Subcutaneous abdominal adipose tissue (tissue), 5 donors: ENCODE measurements at regions not wholly inside any gene's neighbourhood (a gene's known extent, or its start where the extent isn't known, plus 50 kb on each side); places are given as distances from the start of the nearest gene placed in this dataset.
"Not testable (repeated sequence)": the region's sequence is repeated elsewhere in the genome, so short reads cannot be mapped to it uniquely, and the experiment has no call there.

ENCODE experiments used
- H3K27ac ChIP-seq: one replicate; pipeline ENCODE4 v1.7.0; 2013; ENCODE audit warnings: low read depth, mild to moderate bottlenecking, inconsistent platforms, low read length, moderate library complexity
- H3K27me3 ChIP-seq, 5 donors: one replicate each; pipeline ENCODE4 v1.7.0; 2013; ENCODE audit warnings: low read length in 5 of 5, inconsistent platforms in 1 of 5; ENCODE audit not compliant: control insufficient read depth in 5 of 5, insufficient read depth in 4 of 5
- H3K36me3 ChIP-seq, 5 donors: one replicate each; pipeline ENCODE4 v1.7.0; 2013; ENCODE audit warnings: low read length in 5 of 5; ENCODE audit not compliant: control insufficient read depth in 5 of 5, insufficient read depth in 5 of 5
- H3K4me1 ChIP-seq, 5 donors: one replicate each; pipeline ENCODE4 v1.7.0; 2013; ENCODE audit warnings: low read length in 5 of 5, mild to moderate bottlenecking in 3 of 5, moderate library complexity in 1 of 5; ENCODE audit not compliant: control insufficient read depth in 5 of 5, insufficient read depth in 5 of 5
- H3K4me3 ChIP-seq, 5 donors: one replicate each; pipeline ENCODE4 v1.7.0; 2013; ENCODE audit warnings: low read length in 5 of 5, low read depth in 1 of 5
- H3K9ac ChIP-seq, 5 donors: one replicate each; pipeline ENCODE4 v1.7.0; 2013; ENCODE audit warnings: low read length in 5 of 5, mild to moderate bottlenecking in 4 of 5, moderate library complexity in 3 of 5
- H3K9me3 ChIP-seq, 5 donors: one replicate each; pipeline ENCODE4 v1.7.0; 2013; ENCODE audit warnings: low read length in 5 of 5; ENCODE audit not compliant: control insufficient read depth in 5 of 5
- donor health status: healthy.
- donor health status: healthy.
- donor health status: healthy.
- donor health status: healthy.
- donor health status: healthy.

- no peak overlapping the region for H3K4me3 ChIP-seq
- no peaks in the 10 kb centered on the region for H3K36me3 ChIP-seq
- H3K9me3 ChIP-seq = no peaks in the 10 kb centered on the region
- no peak overlapping the region for H3K9ac ChIP-seq
- no peak overlapping the region for H3K27ac ChIP-seq
- no peaks in the 10 kb centered on the region for H3K4me1 ChIP-seq
- no peaks in the 10 kb centered on the region for H3K27me3 ChIP-seq
Measured at GRCh38 chr4:149065753-149066152, 623.5 kb upstream of the NR3C2 start.

GRCh38 chr4:149062997-149063396 lies 620.8 kb upstream of the NR3C2 start:
- Histone ChIP-seq H3K4me3 (no peak overlapping the region), H3K36me3 (no peaks in the 10 kb centered on the region), H3K4me1 (no peaks in the 10 kb centered on the region), H3K9me3 (no peaks in the 10 kb centered on the region), H3K9ac (no peak overlapping the region), H3K27me3 (no peaks in the 10 kb centered on the region), H3K27ac (no peak overlapping the region)

- no peaks in the 10 kb centered on the region for H3K36me3 ChIP-seq
- no peaks in the 10 kb centered on the region for H3K4me1 ChIP-seq
- H3K9me3 ChIP-seq = no peaks in the 10 kb centered on the region
- no peak overlapping the region for H3K27ac ChIP-seq
- no peak overlapping the region for H3K9ac ChIP-seq
- H3K4me3 ChIP-seq = no peak overlapping the region
- H3K27me3 ChIP-seq = no peaks in the 10 kb centered on the region
Measured at GRCh38 chr4:149057594-149057993, 615.4 kb upstream of the NR3C2 start.

GRCh38 chr4:149056615-149057014 lies 614.4 kb upstream of the NR3C2 start:
- no peak overlapping the region for H3K4me3 ChIP-seq
- H3K36me3 ChIP-seq = no peaks in the 10 kb centered on the region
- H3K9ac ChIP-seq = no peak overlapping the region
- H3K27me3 ChIP-seq = no peaks in the 10 kb centered on the region
- no peaks in the 10 kb centered on the region for H3K9me3 ChIP-seq
- no peaks in the 10 kb centered on the region for H3K4me1 ChIP-seq
- no peak overlapping the region for H3K27ac ChIP-seq

GRCh38 chr4:149055624-149056023 lies 613.4 kb upstream of the NR3C2 start:
- no peak overlapping the region for H3K9ac ChIP-seq
- H3K4me3 ChIP-seq = no peak overlapping the region
- no peaks in the 10 kb centered on the region for H3K36me3 ChIP-seq
- no peaks in the 10 kb centered on the region for H3K27me3 ChIP-seq
- H3K27ac ChIP-seq = no peak overlapping the region
- H3K4me1 ChIP-seq = no peaks in the 10 kb centered on the region
- no peaks in the 10 kb centered on the region for H3K9me3 ChIP-seq

GRCh38 chr4:149050840-149051239 lies 608.6 kb upstream of the NR3C2 start:
- Histone ChIP-seq H3K9ac (no peak overlapping the region), H3K27ac (no peak overlapping the region)

GRCh38 chr4:149048451-149049143 lies 606.4 kb upstream of the NR3C2 start:
- H3K4me3 ChIP-seq = no peak overlapping the region
- no peak overlapping the region for H3K27ac ChIP-seq
- no peaks in the 10 kb centered on the region for H3K9me3 ChIP-seq
- H3K27me3 ChIP-seq = no peaks in the 10 kb centered on the region
- H3K36me3 ChIP-seq = no peaks in the 10 kb centered on the region
- H3K4me1 ChIP-seq = no peaks in the 10 kb centered on the region
- no peak overlapping the region for H3K9ac ChIP-seq

More at GRCh38 chr4:149050840-149051239, 608.6 kb upstream of the NR3C2 start:
- Histone ChIP-seq H3K27me3 (no peaks in the 10 kb centered on the region), H3K4me1 (no peaks in the 10 kb centered on the region), H3K4me3 (no peak overlapping the region), H3K9me3 (no peaks in the 10 kb centered on the region), H3K36me3 (no peaks in the 10 kb centered on the region)

- Histone ChIP-seq H3K4me3 (no peak overlapping the region), H3K9ac (no peak overlapping the region), H3K9me3 (peaks cover 0 to 3% (median 0%) of the 10 kb centered on the region in 5 donors), H3K36me3 (no peaks in the 10 kb centered on the region), H3K27me3 (no peaks in the 10 kb centered on the region), H3K27ac (no peak overlapping the region), H3K4me1 (no peaks in the 10 kb centered on the region)
Measured at GRCh38 chr4:149047368-149047767, 605.2 kb upstream of the NR3C2 start.

- no peaks in the 10 kb centered on the region for H3K4me1 ChIP-seq
- no peak overlapping the region for H3K9ac ChIP-seq
- H3K9me3 ChIP-seq = peaks cover 0 to 3% (median 0%) of the 10 kb centered on the region in 5 donors
- no peak overlapping the region for H3K4me3 ChIP-seq
- H3K27ac ChIP-seq = no peak overlapping the region
- H3K36me3 ChIP-seq = no peaks in the 10 kb centered on the region
- H3K27me3 ChIP-seq = no peaks in the 10 kb centered on the region
Measured at GRCh38 chr4:149045731-149046130, 603.5 kb upstream of the NR3C2 start.

GRCh38 chr4:149039786-149040185 lies 597.6 kb upstream of the NR3C2 start:
- not testable (repeated sequence) for H3K4me3 ChIP-seq, H3K36me3 ChIP-seq, H3K27ac ChIP-seq, H3K9ac ChIP-seq, H3K4me1 ChIP-seq, H3K27me3 ChIP-seq
- H3K9me3 ChIP-seq = peaks cover 0 to 10% (median 4%) of the 10 kb centered on the region in 5 donors
